Mesendoderm (in vitro differentiated cells): ENCODE measurements at regions not wholly inside any gene's neighbourhood (a gene's known extent, or its start where the extent isn't known, plus 50 kb on each side); places are given as distances from the start of the nearest gene placed in this dataset.

ENCODE experiments used
- DNase-seq: peaks from one replicate; pipeline ENCODE4 v3.0.0; 2013
- H2AK5ac ChIP-seq: 2 replicates; pipeline ENCODE4 v1.6.1; 2013; ENCODE audit warnings: low read length, inconsistent platforms
- H2BK120ac ChIP-seq: 2 replicates; pipeline ENCODE4 v1.6.1; 2013; ENCODE audit warnings: low read depth, mild to moderate bottlenecking, low read length, moderate library complexity, mixed read lengths
- H2BK15ac ChIP-seq: replicated peaks from 2 replicates; pipeline ENCODE4 v1.6.1; 2013; ENCODE audit warnings: low read depth, mild to moderate bottlenecking, moderate library complexity
- H2BK5ac ChIP-seq: 2 replicates; pipeline ENCODE4 v1.6.1; 2013; ENCODE audit warnings: low read length, inconsistent platforms
- H3K18ac ChIP-seq: 2 replicates; pipeline ENCODE4 v1.6.1; 2013; ENCODE audit warnings: mild to moderate bottlenecking, low read length, mixed read lengths
- H3K23ac ChIP-seq: one replicate; pipeline ENCODE4 v1.6.1; 2013; ENCODE audit warnings: low read length
- H3K27ac ChIP-seq: 2 replicates; pipeline ENCODE4 v1.5.1; 2013; ENCODE audit warnings: low read depth, mild to moderate bottlenecking, inconsistent platforms, low read length, moderate library complexity
- H3K27me3 ChIP-seq: 2 replicates; pipeline ENCODE4 v1.6.1; 2013; ENCODE audit warnings: low read length, control low read depth, mild to moderate bottlenecking, inconsistent platforms; ENCODE audit not compliant: insufficient read depth, poor library complexity
- H3K36me3 ChIP-seq: 2 replicates; pipeline ENCODE4 v1.6.1; 2013; ENCODE audit warnings: low read length, inconsistent platforms; ENCODE audit not compliant: control insufficient read depth, insufficient read depth
- H3K4ac ChIP-seq: one replicate; pipeline ENCODE4 v1.6.1; 2013; ENCODE audit warnings: low read depth, mild to moderate bottlenecking, low read length, moderate library complexity
- H3K4me1 ChIP-seq: 2 replicates; pipeline ENCODE4 v1.6.1; 2013; ENCODE audit warnings: low read depth, low read length, inconsistent platforms; ENCODE audit not compliant: control insufficient read depth
- H3K4me2 ChIP-seq: 2 replicates; pipeline ENCODE4 v1.6.1; 2013; ENCODE audit warnings: low read length
- H3K4me3 ChIP-seq: 2 replicates; pipeline ENCODE4 v1.5.1; 2013; ENCODE audit warnings: mild to moderate bottlenecking, low read length
- H3K56ac ChIP-seq: one replicate; pipeline ENCODE4 v1.6.1; 2013; ENCODE audit warnings: low read length
- H3K79me1 ChIP-seq: 2 replicates; pipeline ENCODE4 v1.6.1; 2013; ENCODE audit warnings: low read length, inconsistent platforms
- H3K79me2 ChIP-seq: 2 replicates; pipeline ENCODE4 v1.6.1; 2013; ENCODE audit warnings: mild to moderate bottlenecking, low read length; ENCODE audit not compliant: control insufficient read depth, insufficient read depth
- H3K9ac ChIP-seq: 2 replicates; pipeline ENCODE4 v1.6.1; 2013; ENCODE audit warnings: low read length, inconsistent platforms
- H4K5ac ChIP-seq: one replicate; pipeline ENCODE4 v1.6.1; 2013; ENCODE audit warnings: low read length
- H4K8ac ChIP-seq: one replicate; pipeline ENCODE4 v1.6.1; 2013; ENCODE audit warnings: low read depth, mild to moderate bottlenecking, control low read depth, low read length, moderate library complexity
- WGBS: extraction: QIAGEN DNeasy Blood & Tissue Kit; methylation state at CpG from one replicate; pipeline ENCODE4 v1.1.7; 2013; ENCODE audit warnings: low lambda C conversion rate, missing lambda C conversion rate; ENCODE audit not compliant: insufficient coverage; ENCODE audit errors: extremely low coverage; 5-methylcytosine and 5-hydroxymethylcytosine counted together

GRCh38 chr9:111161015-111161415 lies 122.7 kb upstream of the LPAR1 start:
- no peak overlapping the region for H3K56ac ChIP-seq
- no peak overlapping the region for H3K18ac ChIP-seq
- no peak overlapping the region for H2AK5ac ChIP-seq
- H3K9ac ChIP-seq, result no peak overlapping the region
- H3K36me3 ChIP-seq, result no peaks in the 10 kb centered on the region
- H3K4me3 ChIP-seq, result no peak overlapping the region
- H3K27ac ChIP-seq, result no peak overlapping the region
- no peaks in the 10 kb centered on the region for H3K27me3 ChIP-seq
- no peak overlapping the region for H3K4me2 ChIP-seq
- H3K4me1 ChIP-seq, result peaks cover 2% of the 10 kb centered on the region
- H2BK15ac ChIP-seq, result no peak overlapping the region
- H2BK5ac ChIP-seq, result no peak overlapping the region
- no peaks in the 10 kb centered on the region for H3K79me2 ChIP-seq
- no CpG with 5 or more reads among the region's 3 CpGs for WGBS
- H3K4ac ChIP-seq, result no peak overlapping the region
- no peak overlapping the region for H4K5ac ChIP-seq
- H3K79me1 ChIP-seq, result no peaks in the 10 kb centered on the region
- no peak for DNase-seq
- no peak overlapping the region for H2BK120ac ChIP-seq
- H3K23ac ChIP-seq, result no peak overlapping the region
- H4K8ac ChIP-seq, result no peak overlapping the region

GRCh38 chr9:111158999-111159398 lies 120.7 kb upstream of the LPAR1 start:
- no peak overlapping the region for H2AK5ac ChIP-seq
- H3K4me3 ChIP-seq, result no peak overlapping the region
- no peaks in the 10 kb centered on the region for H3K79me2 ChIP-seq
- H4K5ac ChIP-seq, result no peak overlapping the region
- H3K56ac ChIP-seq, result no peak overlapping the region
- no peak overlapping the region for H3K9ac ChIP-seq
- H2BK5ac ChIP-seq, result no peak overlapping the region
- no peak overlapping the region for H3K18ac ChIP-seq
- H2BK15ac ChIP-seq, result no peak overlapping the region
- no peak overlapping the region for H2BK120ac ChIP-seq
- no peak overlapping the region for H3K4me2 ChIP-seq
- WGBS, result no CpG with 5 or more reads among the region's 2 CpGs
- H3K4me1 ChIP-seq, result peaks cover 2% of the 10 kb centered on the region
- DNase-seq, result no peak
- no peaks in the 10 kb centered on the region for H3K27me3 ChIP-seq
- H3K23ac ChIP-seq, result no peak overlapping the region
- H3K79me1 ChIP-seq, result no peaks in the 10 kb centered on the region
- H3K36me3 ChIP-seq, result no peaks in the 10 kb centered on the region
- no peak overlapping the region for H3K4ac ChIP-seq
- no peak overlapping the region for H4K8ac ChIP-seq
- H3K27ac ChIP-seq, result no peak overlapping the region

GRCh38 chr9:111158363-111158762 lies 120.1 kb upstream of the LPAR1 start:
- Histone ChIP-seq H2AK5ac (no peak overlapping the region), H3K79me1 (no peaks in the 10 kb centered on the region), H3K4me3 (no peak overlapping the region), H2BK15ac (no peak overlapping the region), H3K56ac (no peak overlapping the region), H4K5ac (no peak overlapping the region), H3K79me2 (no peaks in the 10 kb centered on the region), H3K36me3 (no peaks in the 10 kb centered on the region), H3K27ac (no peak overlapping the region), H3K18ac (no peak overlapping the region), H3K4me2 (no peak overlapping the region), H4K8ac (no peak overlapping the region), H2BK5ac (no peak overlapping the region), H3K9ac (no peak overlapping the region), H3K4me1 (no peaks in the 10 kb centered on the region), H2BK120ac (no peak overlapping the region), H3K4ac (no peak overlapping the region), H3K27me3 (no peaks in the 10 kb centered on the region), H3K23ac (no peak overlapping the region)
- no CpG with 5 or more reads among the region's 1 CpG for WGBS
- no peak for DNase-seq

- H3K79me2 ChIP-seq, result no peaks in the 10 kb centered on the region
- H3K36me3 ChIP-seq, result no peaks in the 10 kb centered on the region
- H2BK120ac ChIP-seq, result no peak overlapping the region
- no peaks in the 10 kb centered on the region for H3K27me3 ChIP-seq
- no peak overlapping the region for H3K9ac ChIP-seq
- H4K5ac ChIP-seq, result no peak overlapping the region
- H2BK5ac ChIP-seq, result no peak overlapping the region
- H3K79me1 ChIP-seq, result no peaks in the 10 kb centered on the region
- H2AK5ac ChIP-seq, result no peak overlapping the region
- DNase-seq, result no peak
- no peak overlapping the region for H3K27ac ChIP-seq
- H3K23ac ChIP-seq, result no peak overlapping the region
- H4K8ac ChIP-seq, result no peak overlapping the region
- no peak overlapping the region for H3K4ac ChIP-seq
- no peak overlapping the region for H3K4me2 ChIP-seq
- no peak overlapping the region for H3K18ac ChIP-seq
- no peak overlapping the region for H3K56ac ChIP-seq
- no peak overlapping the region for H2BK15ac ChIP-seq
- no peak overlapping the region for H3K4me3 ChIP-seq
- H3K4me1 ChIP-seq, result no peaks in the 10 kb centered on the region
- no CpG with 5 or more reads among the region's 1 CpG for WGBS
Observed at GRCh38 chr9:111154081-111154562, 115.9 kb upstream of the LPAR1 start.

- Histone ChIP-seq H2BK5ac (no peak overlapping the region), H2BK15ac (no peak overlapping the region), H2BK120ac (no peak overlapping the region), H3K18ac (no peak overlapping the region), H3K27ac (no peak overlapping the region), H3K23ac (no peak overlapping the region), H3K9ac (no peak overlapping the region), H2AK5ac (no peak overlapping the region), H3K4ac (no peak overlapping the region), H3K56ac (no peak overlapping the region), H4K8ac (no peak overlapping the region), H3K79me2 (no peaks in the 10 kb centered on the region), H3K4me1 (no peaks in the 10 kb centered on the region), H3K36me3 (no peaks in the 10 kb centered on the region), H3K27me3 (no peaks in the 10 kb centered on the region), H3K4me3 (no peak overlapping the region), H3K79me1 (no peaks in the 10 kb centered on the region), H4K5ac (no peak overlapping the region), H3K4me2 (no peak overlapping the region)
- no peak for DNase-seq
- 55% methylated on average over 1 of the region's 2 CpGs for WGBS
Observed at GRCh38 chr9:111152614-111153406, 114.5 kb upstream of the LPAR1 start.

GRCh38 chr9:111151537-111151936 lies 113.3 kb upstream of the LPAR1 start:
- Histone ChIP-seq H3K9ac (no peak overlapping the region), H2BK15ac (no peak overlapping the region), H3K4me2 (no peak overlapping the region), H3K4ac (no peak overlapping the region), H3K79me2 (no peaks in the 10 kb centered on the region), H2AK5ac (no peak overlapping the region), H3K23ac (no peak overlapping the region), H3K4me3 (no peak overlapping the region), H2BK5ac (no peak overlapping the region), H3K27me3 (no peaks in the 10 kb centered on the region), H3K56ac (no peak overlapping the region), H4K5ac (no peak overlapping the region), H3K36me3 (no peaks in the 10 kb centered on the region), H3K18ac (no peak overlapping the region), H4K8ac (no peak overlapping the region), H3K79me1 (no peaks in the 10 kb centered on the region), H3K4me1 (no peaks in the 10 kb centered on the region), H3K27ac (no peak overlapping the region), H2BK120ac (no peak overlapping the region)
- no peak for DNase-seq
- WGBS, result no CpG with 5 or more reads among the region's 1 CpG
